Stomach (tissue), 8 donors: ENCODE measurements at regions not wholly inside any gene's neighbourhood (a gene's known extent, or its start where the extent isn't known, plus 50 kb on each side); places are given as distances from the start of the nearest gene placed in this dataset.

Experiments
- DNase-seq, 2 donors: peaks; one replicate each; pipeline versions ENCODE4 v3.0.0 to v3.0.0-alpha.2; 2013 to 2019
- H3K27ac ChIP-seq, 5 donors: fragments of 200-600 bp in 4 of 5; sonication (generic) in 4 of 5; one replicate each; pipeline ENCODE4 v1.5.1; 2013 to 2019; ENCODE audit warnings: mild to moderate bottlenecking in 1 of 5, moderate library complexity in 1 of 5
- H3K27me3 ChIP-seq, 3 donors: fragments of 200-600 bp; sonication (generic); one replicate each; pipeline ENCODE4 v1.5.1; 2017 to 2019; ENCODE audit warnings: mixed run types in 1 of 3
- H3K36me3 ChIP-seq, 4 donors: fragments of 200-600 bp; sonication (generic); 1 replicate in 3 of 4; 2 replicates in 1 of 4; pipeline ENCODE4 v1.5.1; 2016 to 2019
- H3K4me1 ChIP-seq, 4 donors: fragments of 200-600 bp; sonication (generic); one replicate each; pipeline ENCODE4 v1.5.1; 2016 to 2019
- H3K4me3 ChIP-seq, 4 donors: fragments of 200-600 bp; sonication (generic) in 3 of 4; one replicate each; pipeline ENCODE4 v1.5.1; 2016 to 2019; ENCODE audit warnings: mild to moderate bottlenecking in 1 of 4
- H3K9me3 ChIP-seq, 4 donors: fragments of 200-600 bp; sonication (generic); one replicate each; pipeline ENCODE4 v1.5.1; 2016 to 2019
- CTCF ChIP-seq, 7 experiments: fragments of 450-650 bp in 4 of 7; fragments of 200-600 bp in 3 of 7; sonication (generic) in 3 of 7; IDR thresholded peaks; one replicate each; pipeline ENCODE4 v1.5.1; 2016 to 2019; ENCODE audit warnings: antibody characterized with exemption in 7 of 7, control low read depth in 2 of 7, mild to moderate bottlenecking in 1 of 7
- EP300 ChIP-seq: sonication (generic); formaldehyde crosslinking; IDR thresholded peaks from one replicate; pipeline ENCODE4 v1.6.1; 2017; ENCODE audit warnings: antibody characterized with exemption
- POLR2A ChIP-seq, 4 donors: fragments of 450-650 bp; IDR thresholded peaks; one replicate each; pipeline ENCODE4 v1.6.1; 2016; ENCODE audit warnings: antibody characterized with exemption in 4 of 4, control low read depth in 2 of 4, mild to moderate bottlenecking in 1 of 4, moderate library complexity in 1 of 4
- POLR2AphosphoS5 ChIP-seq, 3 donors: sonication (generic); formaldehyde crosslinking; IDR thresholded peaks; one replicate each; pipeline ENCODE4 v1.6.1; 2016; ENCODE audit warnings: antibody characterized with exemption in 3 of 3
- WGBS, 5 donors: extraction: QIAGEN DNeasy Blood & Tissue Kit in 3 of 5; methylation state at CpG; one replicate each; pipeline versions ENCODE4 v1.1.5 to v1.1.7; 2013 to 2018; 5-methylcytosine and 5-hydroxymethylcytosine counted together
- intact Hi-C: fragments of 100-400 bp; cut with DNase I; formaldehyde crosslinking; loops from one replicate; pipeline ENCODE4 v1.15.1; 2023; ENCODE audit warnings: low total_unique reads
- donor health status: healthy with polysubstance abuse.
- donor health status: Bipolar disorder and iron deficiency.
- donor health status: healthy.

GRCh38 chr5:164680812-164681520 is 1175.5 kb downstream of the MAT2B start:
- peaks cover 0 to 4% (median 0%) of the 10 kb centered on the region in 4 donors for H3K9me3 ChIP-seq
- no peak overlapping the region for H3K4me3 ChIP-seq
- intact Hi-C loops, result no loop called here
- H3K4me1 ChIP-seq, result no peaks in the 10 kb centered on the region
- 51 to 60% (median 58%) methylated on average over 5 of the region's 5 CpGs for WGBS, 5 donors
- H3K36me3 ChIP-seq, result no peaks in the 10 kb centered on the region
- no peaks in the 10 kb centered on the region for H3K27me3 ChIP-seq
- TF ChIP-seq POLR2AphosphoS5 (IDR thresholded peaks at IDR 0.05) (no peak), EP300 (no peak), CTCF (IDR thresholded peaks at IDR 0.05) (no peak), POLR2A (IDR thresholded peaks at IDR 0.05) (no peak)
- H3K27ac ChIP-seq, result no peak overlapping the region
- DNase-seq, result peak in 1 of 2 donors; percentile 1

GRCh38 chr5:164687391-164687790 is 1182.0 kb downstream of the MAT2B start:
- no peaks in the 10 kb centered on the region for H3K27me3 ChIP-seq
- TF ChIP-seq POLR2A (IDR thresholded peaks at IDR 0.05) (no peak), CTCF (IDR thresholded peaks at IDR 0.05) (no peak), EP300 (no peak), POLR2AphosphoS5 (IDR thresholded peaks at IDR 0.05) (no peak)
- no peak overlapping the region for H3K4me3 ChIP-seq
- intact Hi-C loops, result no loop called here
- H3K36me3 ChIP-seq, result no peaks in the 10 kb centered on the region
- H3K9me3 ChIP-seq, result no peaks in the 10 kb centered on the region
- no peak overlapping the region for H3K27ac ChIP-seq
- DNase-seq, result no peak
- no peaks in the 10 kb centered on the region for H3K4me1 ChIP-seq

GRCh38 chr5:164688437-164688836 is 1183.0 kb downstream of the MAT2B start:
- TF ChIP-seq POLR2A (IDR thresholded peaks at IDR 0.05) (no peak), POLR2AphosphoS5 (IDR thresholded peaks at IDR 0.05) (no peak), CTCF (IDR thresholded peaks at IDR 0.05) (no peak), EP300 (no peak)
- intact Hi-C loops, result no loop called here
- Histone ChIP-seq H3K27me3 (no peaks in the 10 kb centered on the region), H3K4me3 (no peak overlapping the region), H3K9me3 (no peaks in the 10 kb centered on the region), H3K36me3 (no peaks in the 10 kb centered on the region), H3K27ac (no peak overlapping the region), H3K4me1 (no peaks in the 10 kb centered on the region)
- WGBS, 5 donors, result 62 to 79% (median 73%) methylated on average over 2 of the region's 2 CpGs
- no peak for DNase-seq

GRCh38 chr5:164708831-164709230 is 1203.4 kb downstream of the MAT2B start:
- H3K27me3 ChIP-seq, result no peaks in the 10 kb centered on the region
- TF ChIP-seq EP300 (no peak), CTCF (IDR thresholded peaks at IDR 0.05) (no peak), POLR2AphosphoS5 (IDR thresholded peaks at IDR 0.05) (no peak), POLR2A (IDR thresholded peaks at IDR 0.05) (no peak)
- 26 to 55% (median 35%) methylated on average over 7 of the region's 7 CpGs for WGBS, 5 donors
- H3K27ac ChIP-seq, result no peak overlapping the region
- intact Hi-C loops, result no loop called here
- H3K4me1 ChIP-seq, result no peaks in the 10 kb centered on the region
- H3K4me3 ChIP-seq, result no peak overlapping the region
- H3K36me3 ChIP-seq, result no peaks in the 10 kb centered on the region
- no peaks in the 10 kb centered on the region for H3K9me3 ChIP-seq
- DNase-seq, result no peak
